ENCODE measurements at regions not wholly inside any gene's neighbourhood (a gene's known extent, or its start where the extent isn't known, plus 50 kb on each side); places are given as distances from the start of the nearest gene placed in this dataset.

GRCh38 chr21:39085843-39086405 is 97.3 kb downstream of the PSMG1 start (continued):
- TF ChIP-seq CTCF (conservative IDR thresholded peaks at IDR 0.05; ENCODE audit: low read depth in 2 of 2): no peak
- no peak for TF ChIP-seq REST (IDR thresholded peaks at IDR 0.05; ENCODE audit: unreplicated experiment)
- TF ChIP-seq CREB1 (CRISPR knock-in tag; IDR thresholded peaks at IDR 0.05; ENCODE audit: low read depth): no peak
- no peak for TF ChIP-seq STAT1 (IDR thresholded peaks at IDR 0.05; ENCODE audit: unreplicated experiment)
- no peak for TF ChIP-seq EZH2phosphoT487 (IDR thresholded peaks at IDR 0.05; ENCODE audit: unreplicated experiment)
- TF ChIP-seq JUNB (IDR thresholded peaks at IDR 0.05; ENCODE audit: unreplicated experiment): no peak

- Histone ChIP-seq H3K4me3 (no peak overlapping the region), H3K4me1 (ENCODE audit: insufficient read depth) (peaks cover 4% of the 10 kb centered on the region; the same call in 1 of the 2 replicates), H3K27me3 (ENCODE audit: insufficient read depth) (no peaks in the 10 kb centered on the region), H3K4me2 (no peak overlapping the region), H2AFZ (no peak overlapping the region; the same call in 1 of the 2 replicates), H3K9me2 (ENCODE audit: insufficient read depth) (no peaks in the 10 kb centered on the region), H3K79me2 (replicated peaks; ENCODE audit: insufficient read depth) (no peaks in the 10 kb centered on the region), H3F3A (replicated peaks; ENCODE audit: low read depth) (no peaks in the 10 kb centered on the region), H4K20me1 (replicated peaks; ENCODE audit: insufficient read depth) (no peaks in the 10 kb centered on the region), H3K27ac (ENCODE audit: low read depth) (no peak overlapping the region), H3K36me3 (ENCODE audit: insufficient read depth) (no peaks in the 10 kb centered on the region; the same call in 1 of the 2 replicates)
- ATAC-seq: no peak
- no peak for DNase-seq (ENCODE audit: low spot score)
- peaks cover 13% of the 10 kb centered on the region for H3K4me1 Mint-ChIP-seq
- H3K4me3 Mint-ChIP-seq: no peak overlapping the region
- no peak overlapping the region for H3K27ac Mint-ChIP-seq
- peaks cover 11% of the 10 kb centered on the region for H3K27me3 Mint-ChIP-seq (ENCODE audit: insufficient read depth, low read depth, poor library complexity)
- peaks cover 5% of the 10 kb centered on the region for H3K9me3 Mint-ChIP-seq
- peaks cover 4% of the 10 kb centered on the region; the same call in 2 of the 3 replicates for H3K36me3 Mint-ChIP-seq (ENCODE audit: low read depth)
- TF ChIP-seq STAT1 (IDR thresholded peaks at IDR 0.05; ENCODE audit: unreplicated experiment) (no peak), CTCF (conservative IDR thresholded peaks at IDR 0.05; ENCODE audit: low read depth in 2 of 2) (no peak), ZNF462 (CRISPR knock-in tag; IDR thresholded peaks at IDR 0.05) (no peak)
Observed at GRCh38 chr21:39084979-39085729, 98.1 kb downstream of the PSMG1 start.
